H1 (cell line): ENCODE measurements at regions not wholly inside any gene's neighbourhood (a gene's known extent, or its start where the extent isn't known, plus 50 kb on each side); places are given as distances from the start of the nearest gene placed in this dataset.

Source experiments
- GTF2F1 ChIP-seq: IDR thresholded peaks from 2 replicates; pipeline ENCODE4 v1.6.1; 2012; ENCODE audit warnings: low read depth, low read length, improper control_type of control experiment, borderline replicate concordance
- PHF8 ChIP-seq: fragments of 200-600 bp; sonication (generic); conservative IDR thresholded peaks from 2 replicates; pipeline ENCODE4 v1.7.1; 2012; ENCODE audit warnings: low read depth, mild to moderate bottlenecking, inconsistent platforms, low read length, moderate library complexity
- SIRT6 ChIP-seq: IDR thresholded peaks from one replicate; pipeline ENCODE4 v1.7.1; 2012; ENCODE audit warnings: low read length, inconsistent platforms
- TF ChIP-seq, protein P1 (sequence below): fragments of 300-600 bp; sonication (generic); IDR thresholded peaks from 2 replicates; pipeline ENCODE4 v1.7.1; 2012; ENCODE audit warnings: low read length, moderate library complexity, mild to moderate bottlenecking, inconsistent platforms; ENCODE audit not compliant: insufficient replicate concordance

DNA sequence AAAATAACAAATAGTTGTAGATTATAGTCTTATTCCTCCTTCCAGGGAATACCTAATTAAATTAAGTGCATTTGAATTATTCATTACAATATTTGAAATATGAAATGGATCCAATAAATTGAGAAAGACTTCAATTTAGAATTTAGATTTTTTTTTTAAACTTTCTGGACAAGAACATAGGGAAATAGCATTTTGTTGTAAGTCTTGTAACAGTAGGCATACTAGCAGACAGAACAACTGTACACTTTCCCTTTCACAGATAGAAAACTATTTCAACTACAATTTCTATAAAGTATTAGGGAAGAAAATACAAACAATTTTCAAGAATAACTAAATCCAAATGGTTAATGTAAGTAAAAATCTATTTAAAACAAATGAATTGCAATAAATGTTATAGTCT, 577.5 kb downstream of the USP25 start (continued):
- TF ChIP-seq, protein P1, sequence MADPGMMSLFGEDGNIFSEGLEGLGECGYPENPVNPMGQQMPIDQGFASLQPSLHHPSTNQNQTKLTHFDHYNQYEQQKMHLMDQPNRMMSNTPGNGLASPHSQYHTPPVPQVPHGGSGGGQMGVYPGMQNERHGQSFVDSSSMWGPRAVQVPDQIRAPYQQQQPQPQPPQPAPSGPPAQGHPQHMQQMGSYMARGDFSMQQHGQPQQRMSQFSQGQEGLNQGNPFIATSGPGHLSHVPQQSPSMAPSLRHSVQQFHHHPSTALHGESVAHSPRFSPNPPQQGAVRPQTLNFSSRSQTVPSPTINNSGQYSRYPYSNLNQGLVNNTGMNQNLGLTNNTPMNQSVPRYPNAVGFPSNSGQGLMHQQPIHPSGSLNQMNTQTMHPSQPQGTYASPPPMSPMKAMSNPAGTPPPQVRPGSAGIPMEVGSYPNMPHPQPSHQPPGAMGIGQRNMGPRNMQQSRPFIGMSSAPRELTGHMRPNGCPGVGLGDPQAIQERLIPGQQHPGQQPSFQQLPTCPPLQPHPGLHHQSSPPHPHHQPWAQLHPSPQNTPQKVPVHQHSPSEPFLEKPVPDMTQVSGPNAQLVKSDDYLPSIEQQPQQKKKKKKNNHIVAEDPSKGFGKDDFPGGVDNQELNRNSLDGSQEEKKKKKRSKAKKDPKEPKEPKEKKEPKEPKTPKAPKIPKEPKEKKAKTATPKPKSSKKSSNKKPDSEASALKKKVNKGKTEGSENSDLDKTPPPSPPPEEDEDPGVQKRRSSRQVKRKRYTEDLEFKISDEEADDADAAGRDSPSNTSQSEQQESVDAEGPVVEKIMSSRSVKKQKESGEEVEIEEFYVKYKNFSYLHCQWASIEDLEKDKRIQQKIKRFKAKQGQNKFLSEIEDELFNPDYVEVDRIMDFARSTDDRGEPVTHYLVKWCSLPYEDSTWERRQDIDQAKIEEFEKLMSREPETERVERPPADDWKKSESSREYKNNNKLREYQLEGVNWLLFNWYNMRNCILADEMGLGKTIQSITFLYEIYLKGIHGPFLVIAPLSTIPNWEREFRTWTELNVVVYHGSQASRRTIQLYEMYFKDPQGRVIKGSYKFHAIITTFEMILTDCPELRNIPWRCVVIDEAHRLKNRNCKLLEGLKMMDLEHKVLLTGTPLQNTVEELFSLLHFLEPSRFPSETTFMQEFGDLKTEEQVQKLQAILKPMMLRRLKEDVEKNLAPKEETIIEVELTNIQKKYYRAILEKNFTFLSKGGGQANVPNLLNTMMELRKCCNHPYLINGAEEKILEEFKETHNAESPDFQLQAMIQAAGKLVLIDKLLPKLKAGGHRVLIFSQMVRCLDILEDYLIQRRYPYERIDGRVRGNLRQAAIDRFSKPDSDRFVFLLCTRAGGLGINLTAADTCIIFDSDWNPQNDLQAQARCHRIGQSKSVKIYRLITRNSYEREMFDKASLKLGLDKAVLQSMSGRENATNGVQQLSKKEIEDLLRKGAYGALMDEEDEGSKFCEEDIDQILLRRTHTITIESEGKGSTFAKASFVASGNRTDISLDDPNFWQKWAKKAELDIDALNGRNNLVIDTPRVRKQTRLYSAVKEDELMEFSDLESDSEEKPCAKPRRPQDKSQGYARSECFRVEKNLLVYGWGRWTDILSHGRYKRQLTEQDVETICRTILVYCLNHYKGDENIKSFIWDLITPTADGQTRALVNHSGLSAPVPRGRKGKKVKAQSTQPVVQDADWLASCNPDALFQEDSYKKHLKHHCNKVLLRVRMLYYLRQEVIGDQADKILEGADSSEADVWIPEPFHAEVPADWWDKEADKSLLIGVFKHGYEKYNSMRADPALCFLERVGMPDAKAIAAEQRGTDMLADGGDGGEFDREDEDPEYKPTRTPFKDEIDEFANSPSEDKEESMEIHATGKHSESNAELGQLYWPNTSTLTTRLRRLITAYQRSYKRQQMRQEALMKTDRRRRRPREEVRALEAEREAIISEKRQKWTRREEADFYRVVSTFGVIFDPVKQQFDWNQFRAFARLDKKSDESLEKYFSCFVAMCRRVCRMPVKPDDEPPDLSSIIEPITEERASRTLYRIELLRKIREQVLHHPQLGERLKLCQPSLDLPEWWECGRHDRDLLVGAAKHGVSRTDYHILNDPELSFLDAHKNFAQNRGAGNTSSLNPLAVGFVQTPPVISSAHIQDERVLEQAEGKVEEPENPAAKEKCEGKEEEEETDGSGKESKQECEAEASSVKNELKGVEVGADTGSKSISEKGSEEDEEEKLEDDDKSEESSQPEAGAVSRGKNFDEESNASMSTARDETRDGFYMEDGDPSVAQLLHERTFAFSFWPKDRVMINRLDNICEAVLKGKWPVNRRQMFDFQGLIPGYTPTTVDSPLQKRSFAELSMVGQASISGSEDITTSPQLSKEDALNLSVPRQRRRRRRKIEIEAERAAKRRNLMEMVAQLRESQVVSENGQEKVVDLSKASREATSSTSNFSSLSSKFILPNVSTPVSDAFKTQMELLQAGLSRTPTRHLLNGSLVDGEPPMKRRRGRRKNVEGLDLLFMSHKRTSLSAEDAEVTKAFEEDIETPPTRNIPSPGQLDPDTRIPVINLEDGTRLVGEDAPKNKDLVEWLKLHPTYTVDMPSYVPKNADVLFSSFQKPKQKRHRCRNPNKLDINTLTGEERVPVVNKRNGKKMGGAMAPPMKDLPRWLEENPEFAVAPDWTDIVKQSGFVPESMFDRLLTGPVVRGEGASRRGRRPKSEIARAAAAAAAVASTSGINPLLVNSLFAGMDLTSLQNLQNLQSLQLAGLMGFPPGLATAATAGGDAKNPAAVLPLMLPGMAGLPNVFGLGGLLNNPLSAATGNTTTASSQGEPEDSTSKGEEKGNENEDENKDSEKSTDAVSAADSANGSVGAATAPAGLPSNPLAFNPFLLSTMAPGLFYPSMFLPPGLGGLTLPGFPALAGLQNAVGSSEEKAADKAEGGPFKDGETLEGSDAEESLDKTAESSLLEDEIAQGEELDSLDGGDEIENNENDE = no peak
- TF ChIP-seq PHF8 (no peak), SIRT6 (no peak), GTF2F1 (no peak)
- TF ChIP-seq, all 59 proteins: peak for 0
